Gastroesophageal sphincter (tissue), 3 donors: ENCODE measurements at regions not wholly inside any gene's neighbourhood (a gene's known extent, or its start where the extent isn't known, plus 50 kb on each side); places are given as distances from the start of the nearest gene placed in this dataset.

Source experiments
- CTCF ChIP-seq, 4 experiments: fragments of 200-600 bp in 2 of 4; fragments of 450-650 bp in 2 of 4; sonication (generic) in 1 of 4; IDR thresholded peaks; one replicate each; pipeline ENCODE4 v1.5.1; 2017 to 2019; ENCODE audit warnings: antibody characterized with exemption in 4 of 4, mild to moderate bottlenecking in 2 of 4, moderate library complexity in 2 of 4
- EP300 ChIP-seq: sonication (generic); formaldehyde crosslinking; IDR thresholded peaks from one replicate; pipeline ENCODE4 v1.6.1; 2017; ENCODE audit warnings: antibody characterized with exemption, mild to moderate bottlenecking
- POLR2A ChIP-seq, 2 donors: fragments of 450-650 bp; IDR thresholded peaks; one replicate each; pipeline ENCODE4 v1.6.1; 2017; ENCODE audit warnings: antibody characterized with exemption in 2 of 2, mild to moderate bottlenecking in 2 of 2, moderate library complexity in 1 of 2

GRCh38 chr2:107308835-107309234 is 422.9 kb upstream of the ST6GAL2 start:
- TF ChIP-seq EP300 = no peak
- no peak for TF ChIP-seq POLR2A (IDR thresholded peaks at IDR 0.05)
- no peak for TF ChIP-seq CTCF (IDR thresholded peaks at IDR 0.05)
